RWPE1 (cell line): ENCODE measurements at regions not wholly inside any gene's neighbourhood (a gene's known extent, or its start where the extent isn't known, plus 50 kb on each side); places are given as distances from the start of the nearest gene placed in this dataset.

Experiments
- CTCF ChIA-PET: fragments of 350-600 bp; sonication (Branson Sonifier 250); formaldehyde crosslinking; extraction: SDS; loops from one replicate; lab custom pipeline; 2021; lab: Yijun Ruan, JAX
- POLR2A ChIA-PET: fragments of 400-600 bp; formaldehyde crosslinking; extraction: SDS; loops from one replicate; lab custom pipeline; 2020; ENCODE audit warnings: antibody characterized with exemption; ENCODE audit not compliant: low non-redundant PET; lab: Yijun Ruan, JAX
- DNase-seq: peaks from one replicate; pipeline ENCODE4 v3.0.0; 2012; ENCODE audit warnings: low spot score
- H3K27ac ChIP-seq: fragments of 450-650 bp; 2 replicates; pipeline ENCODE4 v1.5.1; 2017
- CTCF ChIP-seq: fragments of 450-650 bp; conservative IDR thresholded peaks from 2 replicates; pipeline ENCODE4 v1.5.1; 2017; ENCODE audit warnings: low read depth, mild to moderate bottlenecking

DNA sequence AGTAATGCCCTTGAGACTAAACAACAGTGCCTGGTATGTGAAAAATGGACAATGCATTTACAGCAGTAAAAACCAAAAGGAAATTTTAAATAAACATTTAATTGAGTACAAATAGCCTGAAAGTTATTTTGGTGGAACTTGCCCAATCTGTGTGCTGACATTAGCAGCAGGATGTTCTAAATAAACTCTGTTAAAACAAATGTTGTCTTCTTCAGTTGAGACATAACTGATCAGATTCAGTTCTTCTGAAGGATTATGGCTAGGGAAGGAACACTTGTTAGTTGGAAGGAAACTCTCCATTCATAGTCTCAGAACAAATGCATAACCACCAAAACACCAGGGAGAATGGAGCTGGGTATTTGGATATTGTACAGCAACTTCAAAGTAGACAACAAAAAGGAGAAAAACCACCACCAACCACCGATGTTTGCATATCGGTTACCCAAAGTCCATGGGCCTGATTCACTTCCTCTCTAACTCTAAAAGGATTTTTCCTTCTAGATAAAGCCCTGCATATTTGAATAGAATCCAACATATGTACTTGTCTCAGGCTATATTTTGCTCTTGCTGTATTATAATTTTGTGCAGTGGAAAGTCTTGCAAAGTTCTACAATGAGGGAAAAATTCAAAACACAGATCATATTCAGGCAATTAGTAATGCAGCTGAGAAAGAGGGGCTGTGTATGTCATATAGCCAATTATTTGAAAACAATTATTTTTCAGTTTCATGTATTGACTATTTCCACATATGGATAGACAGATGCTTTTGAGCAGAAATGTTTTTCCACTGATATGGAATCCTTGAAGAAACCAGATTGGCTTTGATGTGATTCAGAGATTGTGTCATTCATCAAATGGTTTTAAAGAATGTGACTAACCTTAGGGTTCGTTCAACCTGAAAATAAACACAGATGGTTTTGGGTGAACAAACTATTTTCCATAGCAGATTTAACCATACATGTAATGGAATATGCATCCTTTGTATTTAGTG, 152.2 kb upstream of the BMP4 start:
- ChIA-PET CTCF (no interaction called here), POLR2A (no interaction called here)
- H3K27ac ChIP-seq: no peak overlapping the region
- TF ChIP-seq CTCF: no peak
- peak; percentile 34 for DNase-seq

- peak overlapping the region; percentile 57; the same call in 1 of the 2 replicates for H3K27ac ChIP-seq
- no peak for TF ChIP-seq CTCF
- POLR2A ChIA-PET: no interaction called here
- no peak for DNase-seq
- CTCF ChIA-PET: no interaction called here
Observed at GRCh38 chr14:54109521-54110120, 153.0 kb upstream of the BMP4 start.

GRCh38 chr14:54114941-54115340, 158.3 kb upstream of the BMP4 start:
- H3K27ac ChIP-seq: no peak overlapping the region
- ChIA-PET POLR2A (no interaction called here), CTCF (no interaction called here)
- no peak for DNase-seq
- TF ChIP-seq CTCF: no peak

DNA sequence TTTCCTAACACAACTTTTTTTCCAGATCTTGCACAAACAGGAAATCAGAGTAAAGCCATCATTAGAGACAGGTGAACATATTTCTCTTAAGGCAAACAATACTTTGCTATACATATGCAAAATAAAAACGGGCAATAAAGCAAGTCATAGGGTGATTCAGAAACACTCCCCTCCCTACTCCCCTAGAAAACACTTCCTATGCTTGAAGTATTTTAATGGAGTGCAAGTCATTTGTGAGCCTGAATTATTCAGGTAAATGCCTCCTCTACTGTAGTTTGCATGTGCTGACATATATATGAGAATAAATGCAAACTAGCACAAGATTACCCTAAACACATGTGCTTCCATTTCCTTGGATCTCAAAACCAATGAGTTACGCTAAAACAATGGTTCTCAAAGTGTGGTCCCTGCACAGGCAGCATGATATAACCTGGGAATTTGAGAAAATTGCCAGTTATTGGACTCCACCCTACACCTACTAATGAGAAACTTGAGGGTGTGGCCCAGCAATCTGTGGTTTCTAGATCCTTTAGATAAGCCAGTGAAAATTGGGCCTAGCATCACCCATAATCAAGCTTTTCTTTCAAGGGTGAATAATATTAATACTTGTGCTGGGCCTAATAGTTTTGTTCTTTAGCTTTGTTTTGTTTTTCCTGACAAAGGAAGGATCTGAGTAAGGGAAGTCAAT, 159.7 kb upstream of the BMP4 start:
- POLR2A ChIA-PET: no interaction called here
- no peak for TF ChIP-seq CTCF
- no peak overlapping the region for H3K27ac ChIP-seq
- no peak for DNase-seq
- CTCF ChIA-PET: no interaction called here

DNA sequence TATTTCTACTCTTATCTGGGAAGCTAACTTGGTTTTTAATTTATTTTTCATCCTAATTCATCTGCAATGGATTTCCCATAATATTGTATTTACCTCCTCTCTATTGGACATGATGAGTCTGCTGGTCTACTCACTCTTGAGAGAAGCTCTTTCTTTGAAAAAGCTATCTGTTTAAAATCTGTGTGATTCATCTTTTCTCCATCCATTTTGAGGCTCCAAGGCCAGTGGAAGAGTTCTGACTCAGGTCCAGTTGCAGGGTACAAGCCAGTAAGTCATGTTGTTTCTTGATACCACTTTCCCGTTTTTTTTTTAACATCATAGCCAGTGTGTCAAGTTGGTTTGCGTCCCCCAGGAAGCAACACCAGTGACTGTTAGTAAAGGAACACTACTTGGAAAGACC, 160.3 kb upstream of the BMP4 start:
- ChIA-PET POLR2A (no interaction called here), CTCF (no interaction called here)

More for the DNA sequence above, 160.3 kb upstream of the BMP4 start:
- no peak for TF ChIP-seq CTCF
- H3K27ac ChIP-seq: no peak overlapping the region
- no peak for DNase-seq
